Activated naive CD8-positive, alpha-beta T cell treated with anti-CD3 and anti-CD28 coated beads, Interleukin-2, amount 50 U/mL, for 16 hours (primary cell): ENCODE measurements at regions not wholly inside any gene's neighbourhood (a gene's known extent, or its start where the extent isn't known, plus 50 kb on each side); places are given as distances from the start of the nearest gene placed in this dataset.
"Not testable (repeated sequence)": the region's sequence is repeated elsewhere in the genome, so short reads cannot be mapped to it uniquely, and the experiment has no call there.

Experiments
- DNase-seq: peaks from one replicate; pipeline ENCODE4 v3.0.0-alpha.2; 2020; ENCODE audit warnings: low read depth, low spot score

DNA sequence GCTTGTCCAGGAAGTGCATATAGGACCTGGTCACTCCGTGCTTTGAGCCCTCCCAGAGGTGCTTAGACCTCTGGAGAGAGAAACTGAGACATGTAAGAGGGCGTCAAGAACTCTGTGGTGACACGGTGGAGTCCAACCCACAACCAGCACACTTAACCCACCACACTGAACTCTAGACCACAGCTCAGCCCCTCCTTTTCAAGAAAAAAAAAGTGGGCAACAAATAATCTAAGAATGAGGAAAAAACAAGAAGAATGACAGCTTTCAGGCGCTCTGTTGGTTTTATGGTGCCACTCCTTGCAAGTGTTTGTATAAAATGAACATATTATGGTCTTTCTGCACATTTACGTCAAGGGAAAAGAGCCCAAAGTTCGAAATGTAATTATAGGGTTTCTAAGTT is 50.2 kb upstream of the SNAPC3 start:
- no peak for DNase-seq

DNA sequence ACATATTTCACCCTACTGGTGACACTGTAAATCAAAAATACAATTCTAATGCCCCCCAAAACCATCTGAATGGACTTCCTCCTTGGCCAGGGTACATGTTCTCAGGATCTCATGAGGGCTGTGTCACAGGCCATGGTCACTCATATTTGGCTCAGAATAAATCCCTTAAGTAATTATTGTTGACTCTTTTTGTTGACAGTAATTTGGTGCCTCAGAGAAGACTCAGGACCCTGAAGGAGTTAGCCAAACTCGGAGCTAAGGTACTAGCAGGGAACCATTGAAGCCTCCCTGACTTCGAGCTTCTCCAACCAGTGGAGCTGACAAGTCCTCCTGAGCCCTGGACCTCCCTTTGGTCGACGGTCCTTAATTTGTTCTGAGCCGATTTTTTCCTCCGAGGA is 51.2 kb upstream of the SNAPC3 start:
- no peak for DNase-seq

DNA sequence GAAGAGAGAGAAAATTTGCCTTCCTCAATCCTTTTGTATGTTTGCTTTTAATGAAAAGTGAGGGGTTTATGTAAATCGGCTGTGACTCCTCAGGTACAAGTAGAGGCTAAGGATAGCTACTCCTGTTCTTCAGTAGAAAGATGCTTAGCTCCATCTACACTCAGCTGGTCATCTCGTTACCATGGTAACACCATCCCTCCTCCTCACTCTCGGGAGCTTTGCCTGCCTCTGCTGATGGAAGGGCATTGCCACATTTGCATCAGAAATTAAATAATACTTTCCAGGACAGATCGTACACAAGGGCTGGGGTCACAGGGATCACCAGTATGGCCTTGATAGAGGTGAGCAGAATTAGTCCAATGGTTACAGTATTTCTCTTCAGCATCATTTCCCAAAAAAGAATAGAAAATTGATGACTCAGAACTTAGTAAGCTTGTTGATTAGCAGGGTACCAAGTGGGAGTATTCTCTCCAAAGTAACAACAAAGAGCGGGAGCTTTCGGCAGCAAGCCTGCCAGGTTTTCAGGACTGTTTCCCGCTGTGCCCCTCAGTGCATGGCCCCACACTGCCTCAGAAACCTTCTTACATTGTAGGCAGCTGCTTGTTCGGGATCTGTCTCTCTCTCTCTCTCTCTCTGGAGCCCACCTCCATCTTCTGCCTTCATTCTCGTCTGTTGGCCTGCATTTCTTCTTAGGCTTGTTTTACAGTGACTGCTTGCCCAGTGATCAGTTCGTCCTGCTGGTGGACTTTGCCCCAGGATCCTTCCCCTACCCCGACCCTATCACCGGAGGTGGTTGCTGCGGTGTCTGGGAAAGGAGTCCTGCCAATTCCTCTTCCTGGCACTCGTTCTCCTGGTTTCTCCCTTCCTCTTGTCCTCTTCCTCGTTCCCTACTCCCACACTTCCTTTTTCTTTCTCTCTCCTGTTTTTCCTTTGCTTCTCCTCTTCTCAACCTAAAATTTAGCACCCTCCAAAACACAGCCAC is 51.9 kb upstream of the SNAPC3 start:
- DNase-seq: no peak

- no peak for DNase-seq
Observed at GRCh38 chr9:15369871-15370270, 52.8 kb upstream of the SNAPC3 start.

DNA sequence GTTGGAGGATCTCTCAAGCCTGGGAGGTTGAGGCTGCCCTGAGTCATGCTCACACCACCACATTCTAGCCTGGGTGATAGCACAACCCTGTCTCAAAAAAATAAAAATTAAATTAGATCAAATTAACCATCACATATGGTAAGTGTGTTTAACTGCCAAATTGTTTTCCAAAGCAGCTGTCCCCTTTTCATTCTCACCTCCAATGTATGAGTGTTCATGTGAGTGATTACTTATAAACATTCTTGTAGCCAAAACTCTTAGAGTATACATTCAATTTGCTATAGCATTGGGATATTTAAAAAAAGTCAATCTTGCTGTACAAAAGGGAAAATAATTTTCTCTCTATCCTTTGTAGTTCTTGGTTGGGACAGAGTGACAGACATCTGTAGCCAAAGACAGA is 53.4 kb upstream of the SNAPC3 start:
- DNase-seq: no peak

DNA sequence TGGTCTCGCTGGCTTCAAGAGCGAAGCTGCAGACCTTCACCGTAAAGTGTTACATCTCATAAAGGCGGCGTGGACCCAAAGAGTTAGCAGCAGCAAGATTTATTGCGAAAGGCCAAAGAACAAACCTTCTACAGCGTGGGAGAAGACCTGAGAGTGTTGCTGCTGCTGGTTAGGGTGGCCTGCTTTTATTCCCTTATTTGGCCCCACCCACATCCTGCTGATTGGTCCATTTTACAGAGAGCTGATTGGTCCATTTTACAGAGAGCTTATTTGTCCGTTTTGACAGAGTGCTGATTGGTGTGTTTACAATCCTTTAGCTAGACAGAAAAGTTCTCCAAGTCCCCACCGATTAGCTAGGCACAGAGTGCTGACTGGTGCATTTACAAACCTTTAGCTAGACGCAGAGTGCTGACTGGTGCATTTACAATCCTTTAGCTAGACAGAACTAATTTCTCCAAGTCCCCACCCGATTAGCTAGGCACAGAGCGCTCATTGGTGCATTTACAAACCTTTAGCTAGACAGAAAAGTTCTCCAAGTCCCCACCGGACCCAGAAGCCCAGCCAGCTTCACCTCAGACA is 57.6 kb upstream of the SNAPC3 start:
- DNase-seq: not testable (repeated sequence)

GRCh38 chr9:15361737-15362136 is 54.7 kb upstream of the TTC39B start:
- no peak for DNase-seq

GRCh38 chr9:15357050-15357653 is 50.1 kb upstream of the TTC39B start:
- peak; percentile 5 for DNase-seq
